Chondrocyte (in vitro differentiated cells): ENCODE measurements at regions not wholly inside any gene's neighbourhood (a gene's known extent, or its start where the extent isn't known, plus 50 kb on each side); places are given as distances from the start of the nearest gene placed in this dataset.

Source experiments
- DNase-seq: peaks from one replicate; pipeline ENCODE4 v3.0.0; 2021; ENCODE audit warnings: mixed read lengths, low spot score
- H3K27ac Mint-ChIP-seq: one replicate; pipeline ENCODE4 v1.8.0; 2021; ENCODE audit warnings: mild to moderate bottlenecking, moderate library complexity, mixed read lengths; ENCODE audit not compliant: unreplicated experiment
- H3K27me3 Mint-ChIP-seq: 2 replicates; pipeline ENCODE4 v1.8.0; 2021; ENCODE audit warnings: low read depth, mixed read lengths
- H3K36me3 Mint-ChIP-seq: 2 replicates; pipeline ENCODE4 v1.8.0; 2021; ENCODE audit warnings: low read depth, mixed read lengths
- H3K4me1 Mint-ChIP-seq: 2 replicates; pipeline ENCODE4 v1.8.0; 2021; ENCODE audit warnings: low read depth, mild to moderate bottlenecking, mixed read lengths
- H3K4me3 Mint-ChIP-seq: one replicate; pipeline ENCODE4 v1.8.0; 2021; ENCODE audit warnings: mild to moderate bottlenecking, moderate library complexity, mixed read lengths; ENCODE audit not compliant: unreplicated experiment
- H3K9me3 Mint-ChIP-seq: 2 replicates; pipeline ENCODE4 v1.8.0; 2021; ENCODE audit warnings: low read depth, mixed read lengths
- TF ChIP-seq, protein P1 (sequence below): fragments of 200-600 bp; sonication (generic); IDR thresholded peaks from 2 replicates; pipeline ENCODE4 v1.5.0; 2021; ENCODE audit warnings: antibody characterized with exemption, mild to moderate bottlenecking, moderate library complexity

DNA sequence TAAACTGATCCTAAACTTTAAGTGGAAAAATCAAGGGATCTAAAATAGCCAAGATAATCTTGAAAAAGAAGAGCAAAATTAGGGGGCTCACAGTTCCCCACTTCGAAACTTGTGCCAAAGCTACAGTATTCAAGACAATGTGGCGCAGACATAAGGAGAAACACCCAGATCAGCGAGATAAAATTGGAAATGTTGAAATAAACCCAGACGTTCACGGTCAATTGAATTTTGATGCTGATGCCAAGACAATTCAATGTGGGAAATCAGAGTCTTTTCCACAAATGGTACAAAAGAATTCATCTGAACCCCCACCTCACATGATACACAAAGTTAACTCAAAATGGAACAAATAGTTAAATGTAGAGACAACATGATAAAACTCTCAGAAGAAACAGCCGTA is 601.6 kb downstream of the BRD1 start:
- Mint-ChIP-seq H3K27ac (no peak overlapping the region), H3K4me3 (no peak overlapping the region), H3K9me3 (peaks cover 27% of the 10 kb centered on the region), H3K36me3 (no peaks in the 10 kb centered on the region), H3K4me1 (no peaks in the 10 kb centered on the region), H3K27me3 (peaks cover 2% of the 10 kb centered on the region)
- TF ChIP-seq, protein P1, sequence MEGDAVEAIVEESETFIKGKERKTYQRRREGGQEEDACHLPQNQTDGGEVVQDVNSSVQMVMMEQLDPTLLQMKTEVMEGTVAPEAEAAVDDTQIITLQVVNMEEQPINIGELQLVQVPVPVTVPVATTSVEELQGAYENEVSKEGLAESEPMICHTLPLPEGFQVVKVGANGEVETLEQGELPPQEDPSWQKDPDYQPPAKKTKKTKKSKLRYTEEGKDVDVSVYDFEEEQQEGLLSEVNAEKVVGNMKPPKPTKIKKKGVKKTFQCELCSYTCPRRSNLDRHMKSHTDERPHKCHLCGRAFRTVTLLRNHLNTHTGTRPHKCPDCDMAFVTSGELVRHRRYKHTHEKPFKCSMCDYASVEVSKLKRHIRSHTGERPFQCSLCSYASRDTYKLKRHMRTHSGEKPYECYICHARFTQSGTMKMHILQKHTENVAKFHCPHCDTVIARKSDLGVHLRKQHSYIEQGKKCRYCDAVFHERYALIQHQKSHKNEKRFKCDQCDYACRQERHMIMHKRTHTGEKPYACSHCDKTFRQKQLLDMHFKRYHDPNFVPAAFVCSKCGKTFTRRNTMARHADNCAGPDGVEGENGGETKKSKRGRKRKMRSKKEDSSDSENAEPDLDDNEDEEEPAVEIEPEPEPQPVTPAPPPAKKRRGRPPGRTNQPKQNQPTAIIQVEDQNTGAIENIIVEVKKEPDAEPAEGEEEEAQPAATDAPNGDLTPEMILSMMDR = no peak
- no peak for DNase-seq

DNA sequence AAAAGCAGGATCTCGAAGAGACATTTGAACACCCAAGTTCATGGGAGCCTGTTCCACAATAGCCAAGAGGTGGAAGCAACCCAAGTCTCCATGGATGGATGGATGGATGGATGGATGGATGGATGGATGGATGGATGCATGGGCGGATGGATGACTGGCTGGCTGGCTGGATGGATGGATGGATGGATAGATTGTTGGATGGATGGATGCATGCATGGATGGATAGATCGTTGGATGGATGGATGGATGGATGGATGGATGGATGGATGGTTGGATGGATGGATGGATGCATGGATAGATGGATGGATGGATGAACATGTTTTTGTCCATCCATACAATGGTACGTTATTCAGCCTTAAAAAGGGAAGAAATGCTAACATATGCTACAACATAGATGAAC is 603.4 kb downstream of the BRD1 start:
- Mint-ChIP-seq H3K4me1 (no peaks in the 10 kb centered on the region), H3K9me3 (peaks cover 29% of the 10 kb centered on the region), H3K4me3 (no peak overlapping the region), H3K36me3 (no peaks in the 10 kb centered on the region), H3K27ac (no peak overlapping the region), H3K27me3 (peaks cover 2% of the 10 kb centered on the region)
- TF ChIP-seq, protein P1 = no peak
- DNase-seq = no peak

DNA sequence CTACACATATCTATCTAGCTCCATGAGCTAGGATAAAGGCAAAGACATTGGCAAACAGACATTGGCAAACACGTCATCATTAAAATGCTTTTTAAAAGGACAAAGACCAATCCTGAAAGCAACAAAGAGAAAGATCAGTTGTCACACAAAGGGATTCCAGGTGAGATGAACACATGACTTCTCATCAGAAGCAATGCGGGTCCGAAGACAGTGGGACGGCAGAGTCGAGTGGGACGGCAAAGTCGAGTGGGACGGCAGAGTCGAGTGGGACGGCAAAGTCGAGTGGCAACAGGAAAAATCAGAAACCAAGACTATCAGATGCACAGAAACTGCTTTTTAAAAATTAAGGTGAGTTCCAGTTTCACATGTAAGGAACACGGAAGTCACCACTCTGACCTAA is 609.5 kb downstream of the BRD1 start:
- Mint-ChIP-seq H3K4me1 (no peaks in the 10 kb centered on the region), H3K36me3 (peaks cover 1% of the 10 kb centered on the region), H3K9me3 (peaks cover 48% of the 10 kb centered on the region), H3K4me3 (no peak overlapping the region), H3K27me3 (peaks cover 2% of the 10 kb centered on the region), H3K27ac (no peak overlapping the region)
- peak; percentile 38 for DNase-seq
- TF ChIP-seq, protein P1 = no peak

DNA sequence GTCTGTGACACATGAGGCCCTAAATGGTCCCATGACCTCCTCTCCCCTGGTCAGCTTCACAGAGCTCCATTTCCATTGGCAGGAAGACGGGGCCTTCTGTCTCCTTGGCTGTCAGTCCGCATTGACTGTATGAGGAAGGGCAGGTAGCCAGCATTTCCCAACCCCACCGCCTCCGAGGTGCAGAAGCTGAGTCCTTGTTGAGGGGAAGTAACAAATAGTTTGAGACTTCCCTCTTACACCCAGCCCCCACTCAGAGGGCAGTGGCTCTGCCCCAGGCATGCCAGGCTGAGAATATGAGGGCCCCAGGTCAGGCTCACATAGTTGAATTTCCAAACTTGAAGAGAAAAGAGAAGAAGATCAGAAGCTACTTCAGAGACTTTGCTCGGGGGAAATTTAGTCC is 611.1 kb downstream of the BRD1 start:
- H3K27ac Mint-ChIP-seq = no peak overlapping the region
- H3K27me3 Mint-ChIP-seq = no peaks in the 10 kb centered on the region
- H3K4me1 Mint-ChIP-seq = no peaks in the 10 kb centered on the region
- no peak overlapping the region for H3K4me3 Mint-ChIP-seq
- peaks cover 52% of the 10 kb centered on the region for H3K9me3 Mint-ChIP-seq
- TF ChIP-seq, protein P1 = no peak
- H3K36me3 Mint-ChIP-seq = peaks cover 1% of the 10 kb centered on the region
- DNase-seq = peak; percentile 52

DNA sequence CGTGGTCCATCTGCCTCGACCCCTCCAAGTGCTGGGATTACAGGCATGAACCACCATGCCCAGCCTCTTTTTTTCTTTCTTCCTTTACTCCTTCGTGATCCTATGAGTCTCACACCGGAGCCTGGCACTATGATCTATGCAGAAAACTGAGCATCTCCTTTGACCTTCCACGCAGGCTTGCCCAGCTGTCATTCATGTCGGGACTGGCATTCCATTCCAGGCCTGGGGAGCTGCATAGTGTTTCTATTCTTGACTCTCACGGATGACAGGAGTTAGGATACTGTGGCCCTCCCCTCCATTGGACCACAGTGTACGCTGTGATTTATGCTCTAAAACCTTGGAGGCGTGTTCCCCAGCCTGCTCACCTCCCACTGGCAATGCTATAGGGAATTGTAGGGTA is 611.8 kb downstream of the BRD1 start:
- Mint-ChIP-seq H3K36me3 (peaks cover 1% of the 10 kb centered on the region), H3K27me3 (no peaks in the 10 kb centered on the region), H3K27ac (no peak overlapping the region), H3K4me3 (no peak overlapping the region), H3K4me1 (no peaks in the 10 kb centered on the region), H3K9me3 (peaks cover 52% of the 10 kb centered on the region)
- TF ChIP-seq, protein P1 = no peak
- peak; percentile 15 for DNase-seq
